Gastrocnemius medialis (tissue), 4 donors: ENCODE measurements at regions not wholly inside any gene's neighbourhood (a gene's known extent, or its start where the extent isn't known, plus 50 kb on each side); places are given as distances from the start of the nearest gene placed in this dataset.
"Not testable (repeated sequence)": the region's sequence is repeated elsewhere in the genome, so short reads cannot be mapped to it uniquely, and the experiment has no call there.

Source experiments
- ATAC-seq, 2 donors: fragments of 150-250 bp; one replicate each; pipeline ENCODE4 v1.9.1; 2016
- DNase-seq, 2 donors: peaks; one replicate each; pipeline ENCODE4 v3.0.0-alpha.2; 2019
- H3K27ac ChIP-seq, 4 donors: fragments of 200-600 bp; sonication (generic); 1 replicate in 1 of 4; 2 replicates in 3 of 4; pipeline ENCODE4 v1.5.1; 2016 to 2018; ENCODE audit warnings: mild to moderate bottlenecking in 2 of 4, moderate library complexity in 1 of 4
- H3K27me3 ChIP-seq, 3 donors: fragments of 200-600 bp; sonication (generic) in 2 of 3; 1 replicate in 1 of 3; 2 replicates in 2 of 3; pipeline versions ENCODE4 v1.5.1 to v1.6.0; 2016 to 2019; ENCODE audit warnings: mild to moderate bottlenecking in 1 of 3, moderate library complexity in 1 of 3
- H3K36me3 ChIP-seq, 2 donors: fragments of 200-600 bp; sonication (generic) in 1 of 2; one replicate each; pipeline ENCODE4 v1.5.1; 2017 to 2018
- H3K4me1 ChIP-seq, 2 donors: fragments of 200-600 bp; sonication (generic) in 1 of 2; one replicate each; pipeline ENCODE4 v1.5.1; 2016 to 2017; ENCODE audit warnings: mild to moderate bottlenecking in 2 of 2
- H3K4me3 ChIP-seq, 4 donors: fragments of 200-600 bp; sonication (generic) in 3 of 4; 1 replicate in 1 of 4; 2 replicates in 3 of 4; pipeline ENCODE4 v1.5.1; 2016 to 2019; ENCODE audit warnings: mild to moderate bottlenecking in 2 of 4
- H3K9me3 ChIP-seq, 3 donors: fragments of 200-600 bp; sonication (generic) in 2 of 3; 1 replicate in 1 of 3; 2 replicates in 2 of 3; pipeline ENCODE4 v1.5.1; 2016 to 2019
- POLR2A ChIP-seq, 2 donors: fragments of 450-650 bp; IDR thresholded peaks; one replicate each; pipeline ENCODE4 v1.6.1; 2017; ENCODE audit warnings: antibody characterized with exemption in 2 of 2, mild to moderate bottlenecking in 2 of 2, moderate library complexity in 2 of 2
- in situ Hi-C, 4 donors: fragments of 200-750 bp; cut with MboI; loops; one replicate each; pipeline versions ENCODE4 v1.15.0 to v1.8.0; 2017; ENCODE audit warnings: low sequenced_read_pairs in 4 of 4
- intact Hi-C: fragments of 100-400 bp; cut with DNase I; formaldehyde crosslinking; loops from one replicate; pipeline ENCODE4 v1.15.1; 2023; ENCODE audit warnings: low total_unique reads
- TF ChIP-seq, protein P1 (sequence below), 5 experiments: fragments of 450-650 bp in 3 of 5; fragments of 200-600 bp in 2 of 5; sonication (generic) in 2 of 5; IDR thresholded peaks in 4 of 5; conservative IDR thresholded peaks in 1 of 5; 1 replicate in 4 of 5; 2 replicates in 1 of 5; pipeline ENCODE4 v1.5.1; 2016 to 2019; ENCODE audit warnings: antibody characterized with exemption in 5 of 5, mild to moderate bottlenecking in 3 of 5, moderate library complexity in 3 of 5

DNA sequence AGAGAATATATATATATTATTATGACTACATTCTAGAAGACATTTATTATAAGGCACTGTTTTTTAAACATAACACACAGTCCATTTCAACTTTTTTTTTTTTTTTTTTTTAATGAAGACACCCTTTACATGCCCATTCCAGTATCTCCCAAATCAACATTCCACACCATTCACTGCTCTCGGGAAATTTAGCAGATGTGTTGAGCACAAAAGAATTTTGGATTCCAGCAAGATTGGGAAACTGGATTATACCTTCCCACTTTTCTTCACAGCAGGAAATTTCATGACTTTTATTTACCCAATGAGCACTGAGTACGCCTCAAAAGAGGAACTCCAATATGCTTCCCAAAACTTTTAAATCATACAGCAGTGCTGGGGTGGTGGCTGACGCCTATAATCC is 333.6 kb upstream of the DAB2 start:
- ATAC-seq (no peak), DNase-seq (no peak)
- Histone ChIP-seq H3K4me3 (no peak overlapping the region), H3K36me3 (no peaks in the 10 kb centered on the region), H3K4me1 (no peaks in the 10 kb centered on the region), H3K9me3 (no peaks in the 10 kb centered on the region), H3K27ac (no peak overlapping the region), H3K27me3 (no peaks in the 10 kb centered on the region)
- intact Hi-C loops = no loop called here
- TF ChIP-seq, protein P1, sequence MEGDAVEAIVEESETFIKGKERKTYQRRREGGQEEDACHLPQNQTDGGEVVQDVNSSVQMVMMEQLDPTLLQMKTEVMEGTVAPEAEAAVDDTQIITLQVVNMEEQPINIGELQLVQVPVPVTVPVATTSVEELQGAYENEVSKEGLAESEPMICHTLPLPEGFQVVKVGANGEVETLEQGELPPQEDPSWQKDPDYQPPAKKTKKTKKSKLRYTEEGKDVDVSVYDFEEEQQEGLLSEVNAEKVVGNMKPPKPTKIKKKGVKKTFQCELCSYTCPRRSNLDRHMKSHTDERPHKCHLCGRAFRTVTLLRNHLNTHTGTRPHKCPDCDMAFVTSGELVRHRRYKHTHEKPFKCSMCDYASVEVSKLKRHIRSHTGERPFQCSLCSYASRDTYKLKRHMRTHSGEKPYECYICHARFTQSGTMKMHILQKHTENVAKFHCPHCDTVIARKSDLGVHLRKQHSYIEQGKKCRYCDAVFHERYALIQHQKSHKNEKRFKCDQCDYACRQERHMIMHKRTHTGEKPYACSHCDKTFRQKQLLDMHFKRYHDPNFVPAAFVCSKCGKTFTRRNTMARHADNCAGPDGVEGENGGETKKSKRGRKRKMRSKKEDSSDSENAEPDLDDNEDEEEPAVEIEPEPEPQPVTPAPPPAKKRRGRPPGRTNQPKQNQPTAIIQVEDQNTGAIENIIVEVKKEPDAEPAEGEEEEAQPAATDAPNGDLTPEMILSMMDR (IDR thresholded peaks at IDR 0.05 in 4 of 5, conservative IDR thresholded peaks at IDR 0.05 in 1 of 5) = no peak
- no peak for TF ChIP-seq POLR2A (IDR thresholded peaks at IDR 0.05)
- in situ Hi-C loops = no loop called here

DNA sequence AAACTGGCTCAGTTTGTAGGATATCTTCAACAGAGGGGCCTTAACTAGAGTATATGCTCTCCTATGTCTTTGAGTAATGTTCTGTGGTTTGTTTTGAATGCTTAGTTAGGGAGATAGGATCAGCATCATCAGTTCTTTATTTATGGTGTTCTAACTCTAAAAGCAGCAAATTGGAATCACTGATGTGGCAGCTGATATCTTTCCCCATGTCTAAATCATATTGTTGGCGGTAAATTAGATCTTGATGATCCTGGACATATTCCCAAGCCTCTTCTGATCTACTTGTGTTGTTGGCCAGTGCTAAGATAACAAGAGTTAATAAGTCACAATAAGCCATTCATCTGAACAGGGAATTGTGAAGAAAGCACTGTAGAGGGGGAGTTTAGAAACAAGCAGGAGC is 332.4 kb upstream of the DAB2 start:
- in situ Hi-C loops = no loop called here
- no peak overlapping the region for H3K4me3 ChIP-seq
- no peaks in the 10 kb centered on the region for H3K9me3 ChIP-seq

DNA sequence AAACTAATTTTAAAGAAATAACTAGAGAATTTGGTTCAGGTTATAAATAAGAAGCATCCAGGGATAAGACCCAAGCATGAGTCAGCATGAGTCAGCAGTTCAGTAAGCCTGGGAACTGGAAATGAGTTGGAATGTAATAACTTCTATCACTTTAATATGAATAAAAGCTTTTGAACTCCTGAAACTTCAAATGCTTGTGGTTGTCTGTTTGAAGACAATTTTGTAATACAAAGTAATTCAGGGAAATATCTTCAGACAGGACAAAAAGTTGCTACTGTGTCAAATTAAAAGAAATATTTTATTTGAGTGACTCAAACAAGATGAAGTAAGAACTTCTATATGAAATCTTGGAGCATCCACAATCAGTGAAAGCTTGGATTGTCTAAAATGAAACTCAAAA is 331.2 kb upstream of the DAB2 start:
- H3K9me3 ChIP-seq = peaks cover 0 to 4% (median 0%) of the 10 kb centered on the region in 3 donors
- no peaks in the 10 kb centered on the region for H3K4me1 ChIP-seq
- no peak for TF ChIP-seq POLR2A (IDR thresholded peaks at IDR 0.05)
- TF ChIP-seq, protein P1 (IDR thresholded peaks at IDR 0.05 in 4 of 5, conservative IDR thresholded peaks at IDR 0.05 in 1 of 5) = no peak
- intact Hi-C loops = no loop called here
- in situ Hi-C loops = no loop called here
- DNase-seq (no peak), ATAC-seq (no peak)
- no peaks in the 10 kb centered on the region for H3K36me3 ChIP-seq
- H3K27me3 ChIP-seq = no peaks in the 10 kb centered on the region
- H3K4me3 ChIP-seq = no peak overlapping the region
- no peak overlapping the region for H3K27ac ChIP-seq

More for the DNA sequence above, 332.4 kb upstream of the DAB2 start:
- DNase-seq (no peak), ATAC-seq (no peak)
- H3K27me3 ChIP-seq = no peaks in the 10 kb centered on the region
- no peak for TF ChIP-seq POLR2A (IDR thresholded peaks at IDR 0.05)
- TF ChIP-seq, protein P1 (IDR thresholded peaks at IDR 0.05 in 4 of 5, conservative IDR thresholded peaks at IDR 0.05 in 1 of 5) = no peak
- no peaks in the 10 kb centered on the region for H3K4me1 ChIP-seq
- H3K36me3 ChIP-seq = no peaks in the 10 kb centered on the region
- intact Hi-C loops = no loop called here
- H3K27ac ChIP-seq = no peak overlapping the region

DNA sequence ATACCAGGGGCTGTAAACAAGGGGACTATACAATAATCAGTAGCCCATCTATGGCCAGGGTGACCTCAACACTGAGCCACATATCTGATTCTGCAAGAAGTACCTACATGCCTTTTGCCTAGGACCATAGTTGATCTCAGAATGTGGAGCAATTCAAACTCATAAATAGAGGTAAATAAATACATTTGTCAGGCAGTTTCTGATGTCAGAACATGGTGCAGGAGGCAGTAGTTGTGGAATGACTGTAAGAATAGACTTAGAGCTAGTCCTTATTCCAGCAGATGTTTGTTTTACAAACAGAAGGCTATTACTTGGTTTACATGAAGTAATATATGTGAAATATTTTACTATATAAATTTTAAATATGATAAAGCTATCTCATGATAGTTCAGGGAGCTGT is 330.7 kb upstream of the DAB2 start:
- intact Hi-C loops = no loop called here
- no peak overlapping the region for H3K27ac ChIP-seq
- in situ Hi-C loops = no loop called here

DNA sequence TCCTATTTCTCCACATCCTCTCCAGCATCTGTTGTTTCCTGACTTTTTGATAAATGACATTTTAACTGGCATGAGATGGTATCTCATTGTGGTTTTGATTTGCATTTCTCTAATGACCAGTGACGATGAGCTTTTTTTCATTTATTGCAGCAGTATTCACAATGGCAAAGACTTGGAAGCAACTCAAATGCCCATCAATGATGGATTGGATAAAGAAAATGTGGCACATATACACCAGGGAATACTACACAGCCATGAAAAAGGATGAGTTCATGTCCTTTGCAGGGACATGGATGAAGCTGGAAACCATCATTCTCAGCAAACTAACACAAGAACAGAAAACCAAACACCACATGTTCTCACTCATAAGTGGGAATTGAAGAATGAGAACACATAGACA is 329.0 kb upstream of the DAB2 start:
- ATAC-seq, H3K4me3 ChIP-seq, in situ Hi-C loops, H3K4me1 ChIP-seq, intact Hi-C loops, H3K9me3 ChIP-seq, H3K36me3 ChIP-seq, H3K27me3 ChIP-seq, DNase-seq, H3K27ac ChIP-seq: not testable (repeated sequence)

More for the DNA sequence above, 330.7 kb upstream of the DAB2 start:
- no peak for DNase-seq
- Histone ChIP-seq H3K4me1 (no peaks in the 10 kb centered on the region), H3K9me3 (peaks cover 0 to 4% (median 0%) of the 10 kb centered on the region in 3 donors), H3K36me3 (no peaks in the 10 kb centered on the region), H3K27me3 (no peaks in the 10 kb centered on the region), H3K4me3 (no peak overlapping the region)
- no peak for ATAC-seq
- TF ChIP-seq, protein P1 (IDR thresholded peaks at IDR 0.05 in 4 of 5, conservative IDR thresholded peaks at IDR 0.05 in 1 of 5) = no peak
- no peak for TF ChIP-seq POLR2A (IDR thresholded peaks at IDR 0.05)
